D341Med (cell line): ENCODE measurements at regions not wholly inside any gene's neighbourhood (a gene's known extent, or its start where the extent isn't known, plus 50 kb on each side); places are given as distances from the start of the nearest gene placed in this dataset.

Experiments
- DNase-seq: peaks from one replicate; pipeline ENCODE4 v3.0.0; 2012; ENCODE audit warnings: low spot score

DNA sequence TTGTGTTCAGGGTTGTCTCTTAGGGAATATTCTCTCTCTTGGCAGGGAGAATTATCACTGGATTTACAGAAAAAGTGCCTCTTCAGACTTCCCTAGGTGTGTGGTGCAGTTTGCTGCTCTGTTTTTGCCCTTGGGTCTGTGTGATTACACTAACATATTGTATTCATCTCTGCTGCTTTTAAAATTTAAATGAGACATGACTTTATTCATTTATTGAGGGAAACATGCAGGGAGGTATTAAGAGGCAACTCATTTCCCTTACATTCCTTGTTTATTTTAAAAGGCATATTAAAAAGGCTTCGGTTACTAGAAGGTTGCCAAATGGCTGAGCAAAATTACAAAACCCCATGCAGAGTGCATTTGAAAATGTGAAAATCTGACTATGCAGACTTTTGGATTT is 135.1 kb upstream of the GEMIN8 start:
- no peak for DNase-seq

DNA sequence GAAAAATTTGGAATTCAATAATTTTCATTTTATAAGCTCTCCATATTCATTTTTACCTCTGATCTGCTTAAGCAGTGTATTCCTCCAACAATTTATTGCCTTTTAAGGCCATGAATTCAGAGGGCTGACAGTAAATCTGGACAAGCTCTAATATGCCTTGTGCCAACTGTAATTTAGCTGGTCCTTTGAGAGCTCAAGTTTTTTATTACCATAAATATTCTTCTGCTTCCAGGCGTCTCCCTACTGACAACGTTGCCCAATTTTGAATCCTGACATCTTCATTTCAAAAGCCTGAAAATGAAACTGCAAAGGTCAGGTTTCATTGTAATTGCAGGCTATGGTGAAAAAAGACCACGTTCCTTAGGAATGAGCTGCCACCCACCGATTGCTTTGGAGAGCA is 95.8 kb upstream of the GEMIN8 start:
- no peak for DNase-seq

DNA sequence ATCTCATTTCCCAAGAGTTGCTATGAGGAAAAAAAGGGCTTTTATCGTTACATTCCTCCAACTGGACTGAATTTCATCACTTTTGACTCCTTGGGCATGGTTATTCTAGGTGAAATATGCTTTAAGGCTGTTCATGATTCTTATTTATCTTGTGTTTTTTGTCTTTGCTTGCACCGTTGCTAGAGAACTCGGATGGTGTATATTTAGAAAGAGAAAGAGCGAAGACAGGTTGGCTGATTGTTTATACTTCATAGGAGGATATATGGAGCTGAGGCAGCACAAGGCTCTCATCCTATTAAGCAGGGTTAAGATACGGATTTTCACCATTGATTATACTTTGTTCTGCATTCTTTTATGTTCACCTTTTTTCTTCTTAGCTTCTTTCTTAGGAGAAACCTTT is 94.9 kb upstream of the GEMIN8 start:
- DNase-seq: no peak

DNA sequence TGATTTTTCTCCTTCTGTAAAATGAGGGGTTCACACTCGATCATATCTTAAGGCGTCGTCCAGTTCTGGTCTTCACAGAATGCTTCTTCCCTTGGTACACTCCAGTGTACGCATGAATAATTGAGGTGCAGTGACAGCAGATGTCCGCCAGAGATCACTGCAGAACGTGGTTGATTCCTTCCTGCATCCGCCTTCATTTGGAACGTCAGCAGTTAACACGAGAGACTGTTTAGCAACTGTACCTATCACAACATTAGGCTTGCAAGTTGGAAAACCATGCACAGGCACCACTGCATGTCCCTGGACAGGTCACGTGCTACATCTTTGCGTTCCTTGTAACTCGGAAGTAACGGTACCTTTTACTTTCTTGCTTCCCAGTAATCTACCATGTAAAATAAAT is 66.0 kb upstream of the GEMIN8 start:
- peak; percentile 55 for DNase-seq

DNA sequence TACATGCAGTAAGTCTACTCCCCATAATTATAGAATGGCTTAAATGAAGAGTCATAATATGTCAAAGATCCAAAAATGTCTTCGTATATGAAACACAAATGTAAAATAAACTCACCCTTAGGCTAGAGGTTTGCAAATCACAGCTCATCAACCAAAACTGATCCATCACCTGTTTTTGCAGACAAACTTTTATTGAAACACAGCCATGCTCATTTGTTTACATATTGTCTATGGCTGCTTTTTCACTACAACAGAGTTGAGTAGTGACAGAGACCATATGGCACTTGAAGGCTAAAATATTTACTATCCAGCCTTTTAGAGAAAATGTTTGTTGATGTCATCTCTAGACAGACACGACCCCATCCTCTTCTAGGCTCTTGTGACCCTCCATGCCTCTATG is 64.5 kb upstream of the GEMIN8 start:
- DNase-seq: no peak

DNA sequence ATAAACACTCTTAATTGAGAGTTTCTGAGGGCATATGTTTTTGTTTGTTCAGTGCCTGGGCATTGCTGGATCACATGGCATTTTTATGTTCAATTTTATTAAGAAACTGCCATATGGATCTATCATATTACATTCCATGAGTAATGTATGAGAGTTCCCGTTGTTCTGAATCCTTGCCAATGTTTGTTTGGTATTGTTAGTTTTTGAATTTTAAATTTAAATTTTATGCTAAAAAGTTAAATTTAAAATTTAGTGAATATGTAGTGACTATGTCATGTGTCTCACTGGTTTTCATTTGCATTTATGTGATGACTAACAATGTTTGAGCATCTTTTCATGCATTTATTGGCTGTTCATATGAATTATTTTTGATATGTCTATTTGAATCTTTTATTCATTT is 54.8 kb upstream of the GEMIN8 start:
- DNase-seq: no peak

DNA sequence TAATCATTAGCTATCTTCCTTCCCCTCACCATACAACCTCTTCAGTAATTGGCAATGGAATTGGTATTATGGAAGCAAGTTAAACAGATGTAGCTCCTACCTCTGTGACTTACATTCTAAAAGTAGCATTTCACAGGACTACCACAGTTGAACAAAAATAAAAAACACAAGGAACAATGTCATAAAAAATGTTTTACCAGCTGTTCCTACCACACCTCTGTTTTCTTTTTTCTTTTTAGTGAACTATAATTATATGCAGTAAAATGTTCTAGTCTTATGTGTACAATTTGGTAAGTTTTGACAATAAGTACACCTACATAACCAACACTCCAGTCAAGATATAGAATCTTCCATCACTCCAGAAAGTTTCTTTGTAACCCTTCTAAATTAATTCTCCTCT is 54.1 kb upstream of the GEMIN8 start:
- no peak for DNase-seq

DNA sequence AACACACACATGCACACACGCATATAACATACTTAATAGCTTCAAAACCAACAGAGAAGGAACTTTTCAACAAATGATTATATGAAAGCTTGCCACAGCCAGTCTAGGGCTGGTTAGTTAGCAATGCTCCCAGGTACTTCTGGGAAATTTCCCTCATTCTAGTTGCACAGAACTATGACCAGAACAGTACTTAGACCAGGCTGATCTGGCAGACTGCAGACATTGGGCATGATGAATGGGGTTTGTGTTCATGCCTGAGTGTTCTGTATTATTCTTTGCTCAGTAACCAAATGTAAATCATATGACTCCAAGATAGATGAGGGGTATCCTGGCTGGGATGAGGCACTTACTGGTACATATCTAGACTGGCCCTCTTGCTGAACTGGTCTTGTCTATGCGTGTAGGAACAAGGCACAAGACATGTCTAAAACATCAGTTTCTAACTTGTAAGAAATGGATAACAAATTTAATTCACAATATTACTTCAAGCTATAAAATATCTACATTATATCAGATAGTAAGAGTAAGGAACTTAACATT is 50.3 kb upstream of the GEMIN8 start:
- DNase-seq: no peak
